ENCODE measurements at regions not wholly inside any gene's neighbourhood (a gene's known extent, or its start where the extent isn't known, plus 50 kb on each side); places are given as distances from the start of the nearest gene placed in this dataset.
"Not testable (repeated sequence)": the region's sequence is repeated elsewhere in the genome, so short reads cannot be mapped to it uniquely, and the experiment has no call there.

DNA sequence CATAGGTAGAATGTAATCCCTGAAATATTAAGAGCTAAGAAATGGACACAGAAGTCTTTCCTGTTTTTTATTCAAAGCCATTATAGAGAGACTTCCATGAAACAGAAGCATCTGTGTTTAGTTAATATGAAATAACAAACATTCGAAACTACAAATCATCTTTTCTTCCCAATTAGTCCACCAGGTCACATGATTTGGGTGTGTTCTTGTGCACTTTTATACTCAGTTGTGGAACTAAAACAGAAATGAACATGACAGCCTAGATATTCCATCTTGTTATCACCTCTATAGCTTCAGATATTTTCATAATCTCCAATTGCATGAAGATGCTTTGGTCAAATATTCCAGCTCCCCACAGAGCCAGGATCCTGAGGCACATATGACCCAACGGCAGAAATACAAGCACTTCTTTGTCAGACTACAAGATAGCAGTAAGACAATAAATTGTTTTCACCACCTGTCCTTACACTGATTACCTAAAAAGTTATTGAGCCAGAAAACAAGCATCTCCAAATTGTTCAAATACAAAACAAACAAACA lies 116.8 kb upstream of the BEND6 start:
- DNase-seq: peak; percentile 73

DNA sequence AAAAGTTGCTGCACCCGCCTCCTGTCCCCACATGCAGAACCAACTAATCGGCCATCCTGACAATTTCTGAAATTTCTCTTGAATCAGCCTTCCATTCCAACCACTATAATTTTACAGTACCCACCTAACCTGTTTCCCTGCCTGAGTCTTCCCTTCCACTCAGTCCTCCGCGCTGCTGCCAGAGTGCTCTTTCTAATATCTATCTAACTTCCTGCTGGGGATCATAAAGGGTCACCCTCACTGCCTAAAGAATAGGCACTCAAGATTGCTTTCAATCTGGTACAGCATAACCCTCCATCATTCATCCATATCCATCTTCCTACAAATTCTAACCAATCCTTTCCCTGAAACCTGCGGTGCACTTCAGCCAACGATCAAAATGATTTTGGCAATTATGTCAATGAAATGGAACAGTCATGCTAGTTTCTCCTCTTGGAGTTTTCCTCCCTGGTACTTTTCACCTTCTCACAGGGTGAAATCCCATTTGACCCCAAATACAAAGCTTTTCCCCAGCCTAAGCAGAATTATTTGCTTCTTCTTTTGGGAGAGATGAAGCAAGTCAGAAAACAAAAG lies 117.5 kb upstream of the BEND6 start:
- DNase-seq: peak; percentile 72

DNA sequence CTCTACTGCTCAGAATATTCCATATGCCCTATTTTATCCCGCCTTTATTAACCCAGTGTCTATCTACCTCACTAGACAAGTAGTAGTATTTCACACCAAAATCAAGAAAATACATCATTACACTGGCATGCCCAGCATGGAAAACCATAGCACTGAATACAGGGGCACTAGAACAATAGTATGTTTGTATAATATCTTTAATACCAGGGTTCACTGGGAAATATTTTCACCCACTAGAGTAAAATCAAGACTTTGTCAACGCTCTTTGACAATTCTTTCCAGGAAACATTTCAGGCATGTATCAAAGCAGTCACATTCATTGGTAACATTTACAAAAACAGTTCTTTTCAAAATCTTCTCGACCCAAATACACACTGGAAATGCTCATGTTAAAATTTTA lies 119.3 kb upstream of the BEND6 start:
- no peak for DNase-seq

DNA sequence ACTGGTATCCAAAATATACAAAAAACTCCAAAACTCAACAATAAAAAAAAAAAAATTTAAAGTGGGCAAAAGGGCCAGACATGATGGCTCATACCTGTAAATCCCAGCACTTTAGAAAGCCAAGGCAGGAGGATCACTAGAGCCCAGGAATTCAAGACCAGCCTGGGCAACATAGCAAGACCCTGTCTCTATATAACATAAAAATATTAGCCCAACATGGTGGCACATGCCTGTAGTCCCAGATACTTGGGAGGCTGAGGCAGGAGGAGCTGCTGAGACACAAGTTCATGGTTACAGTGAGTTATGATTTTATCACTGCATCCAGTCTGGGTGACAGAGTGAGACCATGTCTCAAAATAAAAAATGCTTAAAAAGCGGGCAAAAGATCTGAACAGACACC lies 121.0 kb upstream of the BEND6 start:
- no peak for DNase-seq

DNA sequence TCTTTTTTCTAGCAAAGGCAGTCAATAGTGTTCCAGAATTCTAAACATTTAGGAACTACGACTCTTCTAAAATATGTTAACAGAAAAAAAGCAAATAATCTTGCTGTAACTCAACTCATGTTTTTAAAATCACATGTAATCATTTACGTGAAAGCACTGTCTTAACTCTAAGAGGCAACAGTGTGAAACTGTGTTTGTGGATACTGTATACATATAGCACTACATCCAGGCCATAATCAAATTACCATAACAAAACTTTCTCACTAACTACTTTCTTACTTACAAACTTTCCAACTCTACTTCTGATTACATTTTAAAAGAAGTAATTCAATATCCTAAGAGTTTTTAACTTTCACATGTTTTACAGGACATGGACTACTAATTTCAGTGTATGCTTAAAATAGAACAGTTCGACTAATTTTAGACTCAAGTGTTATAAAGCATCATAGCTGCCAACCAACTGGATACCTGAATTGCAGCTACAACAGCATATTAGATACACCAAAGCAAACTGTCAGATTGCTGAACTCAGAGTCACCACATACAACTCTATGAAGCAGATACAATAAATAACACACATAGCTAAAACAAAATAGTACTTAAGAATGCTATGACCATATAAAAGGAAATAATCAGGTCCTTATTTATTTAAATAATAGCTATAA lies 121.6 kb upstream of the BEND6 start:
- DNase-seq: no peak

DNA sequence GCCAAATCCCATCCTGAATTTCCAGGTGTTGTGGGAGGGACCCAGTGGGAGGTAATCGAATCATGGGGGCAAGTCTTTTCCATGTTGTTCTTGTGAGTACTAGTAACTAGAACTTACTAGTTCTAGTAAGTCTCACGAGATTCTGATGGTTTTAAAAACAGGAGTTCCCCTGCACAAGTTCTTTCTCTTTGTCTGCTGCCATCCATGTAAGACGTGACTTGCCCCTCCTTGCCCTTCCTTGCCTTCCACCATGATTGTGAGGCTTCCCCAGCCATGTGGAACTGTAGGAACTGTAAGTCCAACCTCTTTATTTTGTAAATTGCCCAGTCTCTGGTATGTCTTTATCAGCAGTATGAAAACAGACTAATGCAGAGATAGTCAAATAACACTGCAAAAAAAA lies 122.7 kb upstream of the BEND6 start:
- DNase-seq: no peak

DNA sequence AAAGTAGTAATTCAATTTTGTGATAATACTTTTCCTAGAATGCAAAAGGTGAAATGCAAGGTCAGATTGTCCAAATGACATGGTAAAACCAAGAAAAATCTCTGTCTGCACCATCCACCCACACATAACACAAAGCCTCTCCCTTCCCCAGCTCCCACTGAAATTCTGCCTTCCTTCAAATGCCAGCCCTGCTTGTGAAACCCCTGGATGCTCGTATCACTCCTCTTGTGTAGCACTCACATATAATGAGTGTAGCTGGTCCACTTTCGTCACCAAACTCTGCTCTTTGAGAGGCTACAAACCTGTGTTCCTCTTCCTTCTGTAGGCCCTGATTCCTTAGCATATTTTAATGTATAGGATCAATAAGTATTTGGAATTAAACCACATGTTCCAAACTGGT lies 123.6 kb upstream of the BEND6 start:
- DNase-seq: peak; percentile 22

DNA sequence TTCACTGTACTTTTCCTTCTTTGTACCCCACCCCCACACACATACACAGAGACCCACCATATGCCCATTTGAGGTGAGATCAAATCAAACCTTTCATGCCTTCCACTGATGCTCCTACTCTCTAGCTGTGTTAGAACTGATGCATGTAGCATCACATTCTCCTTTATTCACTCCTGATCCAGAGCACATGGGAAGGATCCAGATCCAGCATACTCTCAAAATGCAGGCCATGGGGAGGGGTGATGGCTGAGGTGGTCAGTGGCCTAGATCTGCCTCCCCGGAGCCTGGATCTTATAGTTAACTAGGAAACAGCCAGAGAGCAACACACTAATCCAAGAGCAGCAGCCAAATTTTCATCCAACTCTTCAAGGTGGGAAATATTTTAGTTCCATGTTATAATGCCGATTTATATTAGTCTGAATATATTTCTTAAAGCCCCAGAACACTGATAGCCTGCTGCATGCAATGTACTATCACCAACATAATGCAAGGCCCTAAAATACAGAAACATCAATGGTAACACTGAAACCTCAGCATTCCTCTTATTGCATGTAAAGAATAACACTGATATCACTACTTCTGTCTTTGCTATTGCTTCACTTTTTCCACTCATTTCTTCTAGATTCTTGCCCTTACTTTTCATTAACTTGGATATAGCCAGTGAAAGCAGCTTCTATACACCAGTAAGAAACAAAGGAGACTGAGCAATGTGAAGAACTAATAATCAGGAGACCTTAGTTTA lies 126.8 kb upstream of the BEND6 start:
- DNase-seq: peak; percentile 67

DNA sequence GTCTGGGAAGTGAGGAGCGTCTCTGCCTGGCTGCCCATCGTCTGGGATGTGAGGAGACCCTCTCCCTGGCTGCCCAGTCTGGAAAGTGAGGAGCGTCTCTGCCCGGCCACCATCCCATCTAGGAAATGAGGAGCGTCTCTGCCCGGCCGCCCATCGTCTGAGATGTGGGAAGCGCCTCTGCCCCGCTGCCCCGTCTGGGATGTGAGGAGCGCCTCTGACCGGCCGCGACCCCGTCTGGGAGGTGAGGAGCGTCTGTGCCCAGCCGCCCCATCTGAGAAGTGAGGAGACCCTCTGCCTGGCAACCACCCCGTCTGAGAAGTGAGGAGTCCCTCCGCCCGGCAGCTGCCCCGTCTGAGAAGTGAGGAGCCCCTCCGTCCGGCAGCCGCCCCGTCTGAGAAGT lies 130.5 kb upstream of the BEND6 start:
- DNase-seq: not testable (repeated sequence)

DNA sequence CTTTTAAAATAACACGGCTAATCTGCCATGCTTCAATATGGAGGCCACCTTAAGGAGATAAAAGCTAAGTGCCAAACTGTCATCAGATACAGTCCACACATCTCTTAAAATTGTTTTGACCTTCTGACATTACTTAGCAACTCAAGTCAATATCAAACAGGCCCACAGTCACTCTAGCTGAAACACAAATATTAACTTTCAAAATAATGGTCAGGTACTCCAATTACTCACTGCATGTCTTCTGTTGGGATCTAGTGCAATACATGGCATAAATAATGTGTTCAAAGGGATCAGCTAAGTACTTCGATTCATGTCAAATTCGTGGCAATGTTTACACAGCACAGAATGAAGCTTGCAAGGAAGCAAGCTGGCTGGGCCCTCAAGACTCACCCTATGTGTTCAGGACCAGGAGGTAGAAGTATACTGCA lies 133.9 kb upstream of the BEND6 start:
- DNase-seq: peak; percentile 98

DNA sequence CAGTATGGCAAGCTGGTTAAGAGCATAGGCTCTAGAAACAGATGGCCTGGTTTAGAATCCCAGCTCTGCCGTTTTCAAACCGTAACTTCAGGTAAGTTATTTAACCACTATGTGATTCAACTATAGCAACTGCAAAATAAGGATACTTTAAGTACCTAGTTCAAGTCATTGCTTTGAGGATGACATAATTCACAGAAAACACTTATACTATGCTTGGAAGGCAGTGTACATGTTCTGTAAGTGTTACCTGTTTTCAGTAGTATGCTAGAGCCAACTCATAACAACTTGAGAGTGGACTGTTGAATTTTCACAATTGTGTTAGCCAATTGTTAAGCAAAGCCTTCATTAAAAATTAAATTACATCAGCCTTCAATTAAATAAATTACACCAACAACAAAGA lies 134.8 kb upstream of the BEND6 start:
- DNase-seq: peak; percentile 68

DNA sequence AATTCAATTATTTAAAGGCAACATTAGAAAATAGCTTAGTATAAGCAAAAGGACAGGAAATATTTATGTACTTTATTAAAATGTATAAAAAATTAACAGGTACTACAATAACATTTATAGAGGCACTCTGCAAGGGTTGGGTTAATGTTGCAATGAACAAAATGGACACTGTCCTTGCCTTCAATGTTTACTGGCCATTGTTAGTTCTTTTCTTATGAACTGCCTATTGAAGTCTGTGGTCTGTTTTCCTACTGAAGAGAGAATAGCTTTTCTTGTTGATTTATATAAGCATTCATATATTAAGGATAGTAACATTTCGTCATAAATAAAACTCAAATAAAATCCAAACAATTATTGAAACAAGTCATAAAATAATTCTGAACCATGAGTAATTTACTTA lies 135.3 kb upstream of the BEND6 start:
- peak; percentile 50 for DNase-seq

DNA sequence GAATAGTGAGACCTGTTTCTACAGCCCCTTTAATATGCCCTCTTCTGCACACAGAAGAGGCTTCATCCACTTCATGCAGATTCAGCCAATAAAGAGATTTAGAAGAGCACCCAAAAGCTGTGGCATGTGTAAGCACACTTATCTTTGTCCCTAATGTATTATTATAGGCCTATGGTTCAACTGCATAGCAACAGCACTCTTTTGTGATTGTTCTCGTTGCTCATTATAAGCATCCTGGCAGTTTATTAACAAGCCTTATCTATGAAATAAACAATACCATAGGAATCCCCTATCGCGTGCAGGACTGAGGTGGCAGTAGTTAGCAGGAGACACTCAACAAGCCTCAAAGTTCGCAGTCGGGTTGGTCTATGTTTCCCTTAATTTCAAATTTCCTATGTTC lies 138.5 kb upstream of the BEND6 start:
- DNase-seq: peak; percentile 81

DNA sequence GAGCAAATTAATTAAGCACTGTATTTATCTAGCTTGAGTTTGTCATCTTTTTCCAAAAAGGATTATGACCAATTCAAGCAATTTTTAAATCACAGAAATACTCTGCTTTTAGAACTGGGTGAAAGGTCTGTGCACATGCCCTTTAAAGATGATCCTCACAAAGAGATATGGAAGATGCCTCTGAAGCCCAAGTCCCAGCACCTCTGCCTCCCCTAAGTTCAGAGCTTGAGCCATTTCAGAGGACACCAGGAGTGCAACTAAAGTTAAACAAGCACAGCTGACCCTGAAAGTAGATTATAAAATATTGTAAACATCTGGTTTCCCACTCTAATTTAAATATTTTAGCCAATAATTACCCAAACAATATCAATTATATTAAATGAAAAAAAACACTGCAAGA lies 139.5 kb upstream of the BEND6 start:
- peak; percentile 56 for DNase-seq

DNA sequence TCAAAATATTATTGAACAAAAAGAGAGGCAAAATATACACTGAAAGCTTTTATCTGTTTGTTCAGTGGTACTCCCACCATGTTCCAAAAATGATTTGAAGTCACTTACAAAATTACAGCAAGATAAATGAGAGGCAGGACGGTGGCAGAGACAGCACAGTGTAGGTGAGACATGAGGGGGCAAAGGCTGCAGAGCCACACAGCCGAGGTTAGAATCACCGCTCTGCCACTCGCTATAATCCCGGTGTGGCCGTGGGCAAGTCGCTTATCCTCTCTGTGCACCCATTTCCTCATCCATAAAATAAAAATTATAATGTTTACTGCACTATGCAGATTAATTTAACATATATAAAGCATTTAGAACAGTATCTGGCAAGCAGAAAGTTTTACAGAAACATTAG lies 140.1 kb upstream of the BEND6 start:
- DNase-seq: peak; percentile 71

DNA sequence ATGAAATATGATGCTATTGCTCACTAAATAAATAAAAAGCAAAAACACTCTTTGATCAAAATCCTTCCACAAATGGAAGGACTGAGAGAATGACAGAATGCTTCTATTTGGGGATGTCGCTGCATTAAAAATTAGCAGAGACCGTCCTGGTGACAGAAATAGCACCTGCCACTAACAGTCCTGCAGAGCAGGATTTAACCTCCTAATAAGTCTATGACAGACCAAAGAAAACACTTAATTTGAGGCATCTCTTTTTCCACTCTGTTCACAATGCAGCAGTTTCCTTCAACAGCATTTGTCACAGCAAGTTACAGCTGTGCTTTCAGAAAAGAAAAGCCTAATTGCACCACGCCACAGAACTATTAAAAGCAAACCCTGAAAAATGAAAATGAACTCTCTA lies 140.6 kb upstream of the BEND6 start:
- peak; percentile 75 for DNase-seq

DNA sequence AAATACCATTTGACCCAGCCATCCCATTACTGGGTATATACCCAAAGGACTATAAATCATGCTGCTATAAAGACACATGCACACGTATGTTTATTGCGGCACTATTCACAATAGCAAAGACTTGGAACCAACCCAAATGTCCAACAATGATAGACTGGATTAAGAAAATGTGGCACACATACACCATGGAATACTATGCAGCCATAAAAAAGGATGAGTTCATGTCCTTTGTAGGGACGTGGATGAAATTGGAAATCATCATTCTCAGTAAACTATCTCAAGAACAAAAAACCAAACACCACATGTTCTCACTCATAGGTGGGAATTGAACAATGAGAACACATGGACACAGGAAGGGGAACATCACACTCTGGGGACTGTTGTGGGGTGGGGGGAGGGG lies 142.1 kb upstream of the BEND6 start:
- DNase-seq: not testable (repeated sequence)

DNA sequence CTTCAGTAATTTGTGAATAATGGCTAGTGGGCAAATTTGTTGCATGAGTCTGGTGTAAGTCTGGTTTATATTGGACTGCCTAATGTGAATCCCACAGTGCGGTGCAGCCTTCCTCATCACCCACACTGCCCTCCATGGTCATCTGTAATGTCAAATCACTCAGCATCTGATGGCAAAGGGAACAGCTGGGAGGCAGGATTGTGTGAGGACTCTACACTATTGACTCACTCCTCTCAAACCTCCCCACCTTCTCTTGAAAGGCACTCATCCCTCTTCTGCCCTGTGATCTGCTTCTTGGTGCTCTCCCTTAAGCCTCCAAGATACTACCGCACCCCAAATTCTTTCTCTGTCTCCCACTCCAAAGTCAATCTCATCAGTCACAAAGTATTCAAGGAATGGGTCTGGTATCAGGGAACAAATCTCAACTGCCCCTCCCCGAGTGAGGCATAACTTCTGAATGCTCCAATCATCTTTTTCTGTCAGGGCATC lies 146.0 kb upstream of the BEND6 start:
- peak; percentile 94 for DNase-seq

DNA sequence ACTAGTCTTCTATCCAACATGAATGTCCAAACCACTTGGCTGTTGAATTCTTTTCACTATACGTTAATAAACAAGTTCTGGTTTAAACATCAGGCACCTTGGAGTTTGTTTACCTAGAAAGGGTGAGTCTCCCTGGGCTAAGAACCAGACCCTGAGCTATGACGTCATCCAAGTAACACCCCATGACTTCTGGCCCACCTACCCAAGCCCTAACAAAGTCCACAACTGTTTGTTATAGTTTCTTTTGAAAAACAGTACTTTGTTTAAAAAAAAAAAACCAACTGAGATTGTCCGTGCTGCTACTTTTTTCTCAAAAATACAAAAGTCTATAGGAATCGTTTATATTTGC lies 146.9 kb upstream of the BEND6 start:
- DNase-seq: peak; percentile 82

DNA sequence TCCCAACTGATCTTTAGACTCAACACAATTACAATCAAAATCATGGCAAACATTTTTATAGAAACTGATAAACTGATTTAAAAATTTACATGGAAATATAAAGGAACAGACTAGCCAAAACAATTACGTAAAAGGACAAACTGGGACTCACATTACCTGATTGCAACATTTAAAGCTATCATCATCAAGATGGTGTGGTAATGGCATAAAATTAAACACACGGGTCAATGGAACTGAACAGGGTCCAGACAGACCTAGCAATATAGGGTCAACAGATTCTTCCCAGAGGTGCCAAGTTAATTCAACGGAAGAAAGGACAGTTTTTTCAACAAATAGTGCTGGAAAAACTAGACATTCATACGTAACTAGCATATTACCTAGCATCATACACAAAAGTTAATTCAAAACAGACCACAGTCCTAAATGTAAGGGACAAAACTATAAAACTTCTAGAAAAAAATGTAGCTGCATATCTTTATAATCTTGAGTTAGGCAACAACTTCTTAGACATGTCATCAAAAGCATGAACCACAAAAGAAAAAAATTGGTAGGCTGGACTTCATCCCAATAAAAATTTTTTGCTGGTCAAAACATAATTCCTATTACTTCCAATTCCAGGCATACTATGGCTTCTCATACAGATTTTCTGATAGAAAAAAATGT lies 147.4 kb upstream of the BEND6 start:
- peak; percentile 94 for DNase-seq

DNA sequence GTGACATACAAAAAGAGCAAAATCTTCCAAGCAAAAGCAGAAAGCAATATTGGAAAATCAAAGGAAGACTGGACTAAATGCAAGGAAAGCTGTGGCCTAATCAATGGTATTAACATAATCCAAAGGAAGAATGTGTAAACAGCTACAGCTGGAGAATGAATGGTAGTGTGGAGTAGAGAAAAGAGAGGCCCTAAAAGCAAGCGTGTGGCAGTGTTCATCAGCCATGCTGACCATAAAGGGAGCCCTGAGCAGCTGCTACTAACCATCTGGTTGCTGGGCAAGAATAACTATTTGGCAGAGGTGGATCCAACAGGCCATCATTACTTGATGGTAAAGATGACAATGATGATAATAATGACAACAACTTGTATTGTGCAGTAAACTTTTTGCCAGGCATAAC lies 148.5 kb upstream of the BEND6 start:
- DNase-seq: peak; percentile 94

DNA sequence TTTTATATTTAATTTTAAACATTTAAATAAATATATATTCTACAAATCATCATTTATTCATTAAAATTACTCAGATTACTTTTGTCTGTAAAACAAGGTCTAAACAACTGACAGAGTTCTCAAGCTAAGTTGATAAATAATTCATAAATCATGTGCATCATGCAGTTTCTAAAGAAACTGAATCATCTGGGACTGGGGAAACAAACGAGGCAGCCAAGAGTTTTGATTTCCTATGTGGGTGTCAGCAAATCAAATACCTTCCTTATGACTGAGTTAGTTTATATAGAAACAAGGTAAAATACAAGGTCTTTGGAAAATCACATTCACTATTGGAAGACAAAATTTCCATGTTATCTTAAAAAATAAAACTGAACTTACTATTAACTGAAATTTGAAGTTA lies 149.9 kb upstream of the BEND6 start:
- peak; percentile 47 for DNase-seq

DNA sequence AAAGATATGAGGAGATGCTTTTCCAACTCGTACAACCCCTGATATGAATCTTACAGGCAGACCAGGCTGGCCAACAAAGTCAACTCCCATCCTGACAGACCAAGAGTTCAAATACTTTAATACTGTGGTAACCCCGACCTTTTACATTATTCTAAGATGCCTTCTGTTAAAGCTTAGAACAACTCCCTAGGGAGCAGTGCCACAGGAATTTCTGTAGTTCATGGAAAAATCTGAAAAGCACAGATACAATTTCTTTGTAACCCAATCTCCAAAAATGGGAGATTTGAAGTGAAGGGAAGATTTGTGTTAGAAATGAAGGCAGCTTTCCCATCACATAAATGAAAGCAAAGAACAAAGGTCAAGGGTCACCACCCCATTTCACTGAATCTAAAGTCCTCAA lies 151.3 kb upstream of the BEND6 start:
- DNase-seq: peak; percentile 54

DNA sequence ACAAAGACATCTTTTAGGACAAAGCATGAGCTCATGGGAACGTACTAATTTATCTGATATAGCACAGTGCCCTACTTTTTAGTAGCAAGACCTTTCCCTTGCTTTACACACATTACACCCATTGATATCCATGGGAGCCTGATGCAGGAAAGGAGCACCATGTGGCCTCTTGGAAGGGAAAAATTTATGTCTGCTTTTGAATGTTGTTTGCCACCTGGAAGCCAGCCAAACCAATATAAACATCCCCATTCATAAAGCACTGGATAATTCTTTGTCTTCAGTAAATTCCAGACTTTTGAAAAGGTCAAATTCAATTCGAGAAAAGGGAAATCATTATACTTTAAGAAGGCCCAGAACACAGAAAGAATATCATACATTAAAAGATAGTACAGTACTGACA lies 152.3 kb upstream of the BEND6 start:
- DNase-seq: peak; percentile 99
